ENCODE measurements at regions not wholly inside any gene's neighbourhood (a gene's known extent, or its start where the extent isn't known, plus 50 kb on each side); places are given as distances from the start of the nearest gene placed in this dataset.

GRCh38 chr18:24570716-24571115 lies 110.3 kb downstream of the HRH4 start:
- TF ChIP-seq CTCF (IDR thresholded peaks at IDR 0.05) (no peak), POLR2A (IDR thresholded peaks at IDR 0.05) (no peak), POLR2AphosphoS5 (IDR thresholded peaks at IDR 0.05) (no peak)

All from suprapubic skin (tissue), 4 donors.